ENCODE measurements at regions not wholly inside any gene's neighbourhood (a gene's known extent, or its start where the extent isn't known, plus 50 kb on each side); places are given as distances from the start of the nearest gene placed in this dataset.

DNA sequence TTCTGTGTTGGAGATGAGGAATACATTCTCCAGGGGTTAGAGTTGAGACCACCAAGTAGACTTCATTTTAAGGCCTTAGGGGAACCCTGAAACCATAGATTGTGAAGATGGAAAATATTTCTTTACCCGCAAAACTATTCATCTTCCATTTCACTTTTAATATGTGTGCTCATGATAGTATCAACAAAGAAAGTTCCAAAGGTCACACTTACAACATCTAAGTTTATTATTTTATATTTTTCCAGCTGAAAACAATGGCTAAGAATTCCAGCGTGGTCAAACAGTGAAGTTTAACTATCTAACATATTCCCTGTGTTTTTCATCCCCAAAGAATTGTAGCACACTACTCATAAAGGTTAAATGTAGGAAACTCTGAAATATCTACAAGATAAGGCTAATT lies 214.5 kb upstream of the GIMD1 start:
- no peak for TF ChIP-seq EZH2 (IDR thresholded peaks at IDR 0.05; ENCODE audit: insufficient read depth, low read length)
- TF ChIP-seq, protein P1, sequence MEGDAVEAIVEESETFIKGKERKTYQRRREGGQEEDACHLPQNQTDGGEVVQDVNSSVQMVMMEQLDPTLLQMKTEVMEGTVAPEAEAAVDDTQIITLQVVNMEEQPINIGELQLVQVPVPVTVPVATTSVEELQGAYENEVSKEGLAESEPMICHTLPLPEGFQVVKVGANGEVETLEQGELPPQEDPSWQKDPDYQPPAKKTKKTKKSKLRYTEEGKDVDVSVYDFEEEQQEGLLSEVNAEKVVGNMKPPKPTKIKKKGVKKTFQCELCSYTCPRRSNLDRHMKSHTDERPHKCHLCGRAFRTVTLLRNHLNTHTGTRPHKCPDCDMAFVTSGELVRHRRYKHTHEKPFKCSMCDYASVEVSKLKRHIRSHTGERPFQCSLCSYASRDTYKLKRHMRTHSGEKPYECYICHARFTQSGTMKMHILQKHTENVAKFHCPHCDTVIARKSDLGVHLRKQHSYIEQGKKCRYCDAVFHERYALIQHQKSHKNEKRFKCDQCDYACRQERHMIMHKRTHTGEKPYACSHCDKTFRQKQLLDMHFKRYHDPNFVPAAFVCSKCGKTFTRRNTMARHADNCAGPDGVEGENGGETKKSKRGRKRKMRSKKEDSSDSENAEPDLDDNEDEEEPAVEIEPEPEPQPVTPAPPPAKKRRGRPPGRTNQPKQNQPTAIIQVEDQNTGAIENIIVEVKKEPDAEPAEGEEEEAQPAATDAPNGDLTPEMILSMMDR (IDR thresholded peaks at IDR 0.05; ENCODE audit: insufficient read depth, low read depth, low read length) = no peak

All from astrocyte (in vitro differentiated cells and primary cell).